ENCODE measurements at regions not wholly inside any gene's neighbourhood (a gene's known extent, or its start where the extent isn't known, plus 50 kb on each side); places are given as distances from the start of the nearest gene placed in this dataset.
A peak's percentile ranks its signal among the peaks of the same experiment; 100 is the strongest.

- intact Hi-C loops (cut with DNase I): loop anchor here in 1 of 10 donors (5.0 kb wide), 1 partner anchor 82 kb away; no protein-coding TSS in a partner anchor
- DNase-seq (no peak), ATAC-seq (no peak)
- WGBS, 4 donors: 43 to 56% (median 51%) methylated on average over 13 to 14 of the region's 14 CpGs
- TF ChIP-seq CTCF (IDR thresholded peaks at IDR 0.05) (no peak), POLR2A (IDR thresholded peaks at IDR 0.05) (no peak)
- Histone ChIP-seq H3K9me3 (no peaks in the 10 kb centered on the region), H3K27ac (peak overlapping the region in 11 of 12 donors; percentile 66 to 92 (median 88)), H3K4me3 (peak overlapping the region; percentile 46 to 96 (median 78)), H3K4me1 (peaks cover 1 to 63% (median 41%) of the 10 kb centered on the region in 12 donors), H3K27me3 (peaks cover 0 to 19% (median 0%) of the 10 kb centered on the region in 9 donors), H3K36me3 (no peaks in the 10 kb centered on the region)
Observed at GRCh38 chr1:21344098-21344749, 54.0 kb upstream of the ECE1 start.

- ATAC-seq: no peak
- TF ChIP-seq POLR2A (IDR thresholded peaks at IDR 0.05) (no peak), CTCF (IDR thresholded peaks at IDR 0.05) (no peak)
- peak overlapping the region in 9 of 12 donors; percentile 62 to 96 (median 80) for H3K4me3 ChIP-seq
- peak overlapping the region in 11 of 12 donors; percentile 61 to 92 (median 88) for H3K27ac ChIP-seq
- H3K9me3 ChIP-seq: no peaks in the 10 kb centered on the region
- intact Hi-C loops (cut with DNase I): loop anchor here in 1 of 10 donors (5.0 kb wide), 1 partner anchor 81 kb away; no protein-coding TSS in a partner anchor
- 31 to 47% (median 35%) methylated on average over 10 of the region's 10 CpGs for WGBS, 4 donors
- DNase-seq: no peak
- H3K4me1 ChIP-seq: peaks cover 9 to 73% (median 51%) of the 10 kb centered on the region in 12 donors
- H3K27me3 ChIP-seq: peaks cover 0 to 16% (median 0%) of the 10 kb centered on the region in 9 donors
- H3K36me3 ChIP-seq: no peaks in the 10 kb centered on the region
Observed at GRCh38 chr1:21342961-21343838, 52.9 kb upstream of the ECE1 start.

DNA sequence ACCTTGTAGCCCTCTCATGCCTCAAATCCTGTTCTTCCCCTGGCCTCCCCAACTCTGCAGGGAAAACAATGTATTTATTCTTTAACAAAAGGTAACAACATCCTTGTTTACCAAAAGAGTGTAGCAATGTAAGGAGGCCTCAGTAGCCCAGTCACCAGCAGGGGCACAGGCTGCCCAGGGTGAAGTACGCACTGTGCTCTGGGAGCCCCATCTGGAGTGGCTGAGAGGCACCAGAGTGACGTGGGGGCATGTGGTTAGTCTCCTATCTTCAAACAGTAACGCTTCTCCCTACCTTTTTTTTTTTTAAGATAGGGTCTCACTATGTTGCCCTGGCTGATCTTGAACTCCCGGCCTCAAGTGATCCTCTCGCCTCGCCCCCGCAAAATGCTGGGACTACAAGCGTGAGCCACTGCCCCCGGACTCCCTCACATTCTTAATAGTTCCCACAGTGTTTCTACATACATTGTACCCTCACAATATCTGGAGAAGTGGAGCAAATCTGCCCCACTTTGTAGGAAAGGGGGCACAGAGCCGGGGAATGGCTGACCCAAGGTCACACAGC, 51.3 kb upstream of the ECE1 start:
- Histone ChIP-seq H3K27me3 (peaks cover 0 to 4% (median 0%) of the 10 kb centered on the region in 9 donors), H3K4me1 (peaks cover 9 to 89% (median 67%) of the 10 kb centered on the region in 12 donors), H3K36me3 (no peaks in the 10 kb centered on the region), H3K9me3 (no peaks in the 10 kb centered on the region), H3K4me3 (peak overlapping the region in 3 of 12 donors; percentile 27 to 38 (median 34)), H3K27ac (peak overlapping the region; percentile 37 to 91 (median 72))
- no peak for ATAC-seq
- TF ChIP-seq POLR2A (IDR thresholded peaks at IDR 0.05) (no peak), CTCF (IDR thresholded peaks at IDR 0.05) (no peak)
- intact Hi-C loops (cut with DNase I): loop anchor here in 1 of 10 donors (5.0 kb wide), 1 partner anchor 79 kb away; no protein-coding TSS in a partner anchor
- DNase-seq: peak in 1 of 5 donors; percentile 18
- 87 to 89% (median 87%) methylated on average over 10 of the region's 10 CpGs for WGBS, 4 donors

Data from heart left ventricle (tissue), 16 donors.